GM18505 (cell line): ENCODE measurements at regions not wholly inside any gene's neighbourhood (a gene's known extent, or its start where the extent isn't known, plus 50 kb on each side); places are given as distances from the start of the nearest gene placed in this dataset.

Source experiments
- ATAC-seq: cut with Tn5 transposase; IDR thresholded peaks from one replicate; pipeline ENCODE4 v1.9.1; 2021; ENCODE audit not compliant: unreplicated experiment
- POLR2A ChIP-seq: IDR thresholded peaks from 4 replicates; pipeline ENCODE4 v1.6.1; 2011; ENCODE audit warnings: borderline replicate concordance; ENCODE audit not compliant: insufficient read depth, insufficient read length; ENCODE audit errors: extremely low read depth

- TF ChIP-seq POLR2A = no peak
Measured at GRCh38 chr2:142339261-142339660, 208.4 kb upstream of the LRP1B start.

GRCh38 chr2:142332196-142332595 lies 201.4 kb upstream of the LRP1B start:
- ATAC-seq = no peak
- no peak for TF ChIP-seq POLR2A

More at GRCh38 chr2:142339261-142339660, 208.4 kb upstream of the LRP1B start:
- ATAC-seq = no peak

- TF ChIP-seq POLR2A = no peak
Measured at GRCh38 chr2:142330458-142330857, 199.6 kb upstream of the LRP1B start.

DNA sequence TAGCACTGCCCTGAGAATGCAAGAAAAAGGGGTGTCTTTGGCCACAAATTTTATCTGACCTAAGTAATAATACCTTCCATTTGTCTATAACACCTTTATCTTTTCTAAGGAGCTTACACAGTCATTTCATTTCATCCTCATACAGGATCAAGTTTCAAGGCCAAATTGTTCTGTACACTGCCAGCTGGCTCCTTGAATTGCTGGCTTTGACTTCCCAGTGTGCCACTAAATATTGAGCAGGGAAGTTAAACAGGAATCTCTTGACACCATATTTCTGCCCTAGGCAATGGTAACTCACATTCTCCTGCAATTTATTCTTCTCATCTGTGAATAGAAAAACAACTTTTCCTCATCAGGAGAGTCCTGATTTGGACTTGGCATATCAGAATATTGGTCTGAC lies 195.1 kb upstream of the LRP1B start:
- TF ChIP-seq POLR2A = no peak
- ATAC-seq = no peak

More at GRCh38 chr2:142330458-142330857, 199.6 kb upstream of the LRP1B start:
- ATAC-seq = no peak

DNA sequence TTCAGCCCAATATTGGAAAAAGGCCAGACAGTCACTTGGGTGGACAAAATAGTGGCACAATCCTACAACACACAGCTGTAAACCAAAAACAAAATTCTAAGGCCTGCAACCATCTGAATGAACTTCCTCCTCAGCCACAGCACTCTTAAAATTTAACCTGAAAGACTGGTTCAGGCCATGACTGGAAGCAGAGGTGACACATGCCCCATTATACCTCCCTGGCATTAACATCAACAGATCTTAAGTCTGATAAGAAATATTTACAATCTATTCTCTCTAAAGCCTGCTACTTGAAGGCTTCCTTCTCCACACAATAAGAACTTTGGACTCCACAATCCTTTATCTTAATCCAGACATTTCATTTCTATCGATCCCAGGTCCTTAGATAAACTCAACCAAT lies 192.4 kb upstream of the LRP1B start:
- no peak for ATAC-seq
- TF ChIP-seq POLR2A = no peak

- ATAC-seq = no peak
- no peak for TF ChIP-seq POLR2A
Measured at GRCh38 chr2:142321706-142322280, 191.0 kb upstream of the LRP1B start.

GRCh38 chr2:142320067-142320466 lies 189.3 kb upstream of the LRP1B start:
- TF ChIP-seq POLR2A = no peak
- ATAC-seq = no peak

DNA sequence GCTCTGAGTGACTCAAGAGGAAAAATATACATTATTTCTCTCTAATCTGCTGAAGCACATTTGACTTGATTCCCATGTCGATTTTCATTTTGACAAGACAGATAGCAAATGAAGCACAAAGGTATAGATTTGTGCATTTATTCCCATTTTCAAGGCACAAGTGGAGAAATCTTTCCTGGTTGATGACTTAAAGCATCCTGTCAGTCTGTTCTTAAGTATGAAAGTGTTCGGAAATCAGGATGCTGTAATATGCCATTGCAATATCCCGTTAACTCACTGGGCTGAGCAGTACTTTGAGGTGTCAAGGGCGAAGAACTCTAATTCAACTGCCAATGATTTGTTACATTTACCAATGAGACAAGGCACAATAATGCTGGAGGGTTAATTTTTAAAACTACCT lies 185.2 kb upstream of the LRP1B start:
- no peak for TF ChIP-seq POLR2A
- ATAC-seq = no peak

DNA sequence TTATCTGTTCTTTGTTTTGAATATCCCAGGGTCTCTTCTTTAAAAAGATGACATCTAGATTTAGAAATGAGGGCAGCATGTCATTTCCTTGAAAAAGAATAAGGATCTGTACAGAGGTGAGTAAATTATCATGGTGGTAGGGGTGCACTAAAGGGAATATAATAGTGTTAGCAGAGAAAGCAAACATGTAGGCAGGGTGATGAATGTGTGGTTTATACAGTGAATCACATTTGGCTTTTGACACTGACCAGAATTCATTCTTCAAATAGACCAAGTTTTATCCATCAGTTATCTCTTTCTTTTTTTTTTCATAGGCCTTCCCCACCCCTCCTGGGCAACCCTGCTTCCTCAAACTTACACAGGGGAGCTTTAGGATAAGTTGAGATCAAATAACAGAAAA lies 184.5 kb upstream of the LRP1B start:
- ATAC-seq = no peak
- no peak for TF ChIP-seq POLR2A

DNA sequence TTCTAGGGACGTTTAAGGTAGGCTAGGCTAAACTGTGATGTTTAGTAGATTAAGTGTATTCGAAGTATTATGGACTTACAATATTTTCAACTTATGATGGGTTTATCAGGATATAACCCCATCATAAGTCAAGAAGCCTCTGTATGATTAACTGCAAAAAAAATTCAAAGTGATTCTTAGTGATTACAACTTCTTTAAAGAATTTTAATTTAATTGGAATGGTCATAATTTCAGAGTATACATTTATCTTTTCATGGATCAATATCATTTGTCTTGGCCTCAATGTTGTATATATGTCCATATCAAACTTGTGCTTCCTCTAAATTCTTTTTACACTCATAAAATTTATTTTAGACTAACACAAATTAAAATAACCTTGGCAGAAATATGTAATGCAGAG lies 183.3 kb upstream of the LRP1B start:
- no peak for TF ChIP-seq POLR2A
- ATAC-seq = no peak

- no peak for TF ChIP-seq POLR2A
- ATAC-seq = no peak
Measured at GRCh38 chr2:142310530-142310929, 179.7 kb upstream of the LRP1B start.

GRCh38 chr2:142308744-142309143 lies 177.9 kb upstream of the LRP1B start:
- no peak for TF ChIP-seq POLR2A
- ATAC-seq = no peak

- no peak for ATAC-seq
Measured at GRCh38 chr2:142307616-142308115, 176.8 kb upstream of the LRP1B start.

GRCh38 chr2:142307086-142307485 lies 176.3 kb upstream of the LRP1B start:
- TF ChIP-seq POLR2A = no peak
- no peak for ATAC-seq

More at GRCh38 chr2:142307616-142308115, 176.8 kb upstream of the LRP1B start:
- no peak for TF ChIP-seq POLR2A

GRCh38 chr2:142306131-142306530 lies 175.3 kb upstream of the LRP1B start:
- no peak for ATAC-seq
- TF ChIP-seq POLR2A = no peak
